Fibroblast of lung (primary cell): ENCODE measurements at regions not wholly inside any gene's neighbourhood (a gene's known extent, or its start where the extent isn't known, plus 50 kb on each side); places are given as distances from the start of the nearest gene placed in this dataset.

Experiments
- DNase-seq, 2 donors: peaks; one replicate each; pipeline versions ENCODE4 v3.0.0 to v3.0.0-alpha.2; 2010; ENCODE audit warnings: low read depth in 2 of 2
- H2AFZ ChIP-seq: 2 replicates; pipeline ENCODE4 v1.5.1; 2012; ENCODE audit warnings: low read length, control low read depth, inconsistent platforms
- H3K27ac ChIP-seq: 2 replicates; pipeline ENCODE4 v1.5.1; 2011; ENCODE audit warnings: low read length, control low read depth; ENCODE audit not compliant: insufficient read depth
- H3K27me3 ChIP-seq: 2 replicates; pipeline ENCODE4 v1.5.1; 2011; ENCODE audit warnings: mild to moderate bottlenecking, low read length; ENCODE audit not compliant: control insufficient read depth, insufficient read depth
- H3K36me3 ChIP-seq: 2 replicates; pipeline ENCODE4 v1.5.1; 2011; ENCODE audit warnings: low read length; ENCODE audit not compliant: control insufficient read depth, insufficient read depth
- H3K4me1 ChIP-seq: 2 replicates; pipeline ENCODE4 v1.5.1; 2011; ENCODE audit warnings: low read length; ENCODE audit not compliant: control insufficient read depth, insufficient read depth; ENCODE audit errors: extremely low read depth
- H3K4me2 ChIP-seq: 2 replicates; pipeline ENCODE4 v1.5.1; 2011; ENCODE audit warnings: low read length, control low read depth; ENCODE audit not compliant: insufficient read depth; ENCODE audit errors: extremely low read depth
- H3K4me3 ChIP-seq, 4 experiments: fragments of 200-600 bp in 1 of 4; sonication (generic) in 1 of 4; replicated peaks in 1 of 4; 2 replicates each; pipeline ENCODE4 v1.5.1; 2011 to 2016; ENCODE audit warnings: low read length in 4 of 4, low read depth in 3 of 4, mild to moderate bottlenecking in 3 of 4, control low read depth in 2 of 4, inconsistent platforms in 1 of 4, mixed read lengths in 1 of 4; ENCODE audit not compliant: insufficient read depth in 1 of 4; ENCODE audit errors: control extremely low read depth in 1 of 4
- H3K79me2 ChIP-seq: 2 replicates; pipeline ENCODE4 v1.5.1; 2012; ENCODE audit warnings: mild to moderate bottlenecking, low read length, inconsistent platforms; ENCODE audit not compliant: control insufficient read depth, insufficient read depth
- H3K9ac ChIP-seq: 2 replicates; pipeline ENCODE4 v1.5.1; 2011; ENCODE audit warnings: mild to moderate bottlenecking, low read length, control low read depth; ENCODE audit not compliant: insufficient read depth
- H3K9me3 ChIP-seq: 2 replicates; pipeline ENCODE4 v1.5.1; 2012; ENCODE audit warnings: low read depth, low read length; ENCODE audit not compliant: control insufficient read depth, insufficient read depth
- H4K20me1 ChIP-seq: 2 replicates; pipeline ENCODE4 v1.5.1; 2011; ENCODE audit warnings: low read length; ENCODE audit not compliant: control insufficient read depth, insufficient read depth; ENCODE audit errors: extremely low read depth
- CTCF ChIP-seq, 2 donors: IDR thresholded peaks in 1 of 2; conservative IDR thresholded peaks in 1 of 2; 1 replicate in 1 of 2; 2 replicates in 1 of 2; pipeline ENCODE4 v1.5.1; 2011 to 2012; ENCODE audit warnings: low read length in 2 of 2, control low read depth in 1 of 2, inconsistent platforms in 1 of 2, low read depth in 1 of 2, mild to moderate bottlenecking in 1 of 2
- EZH2 ChIP-seq: IDR thresholded peaks from 2 replicates; pipeline ENCODE4 v1.5.1; 2012; ENCODE audit warnings: low read length, control low read depth, mild to moderate bottlenecking; ENCODE audit errors: missing control alignments

GRCh38 chr3:160047876-160048275 lies 59.2 kb downstream of the IL12A start:
- no peaks in the 10 kb centered on the region for H3K9me3 ChIP-seq
- no peaks in the 10 kb centered on the region for H3K27me3 ChIP-seq
- DNase-seq: no peak
- H2AFZ ChIP-seq: no peak overlapping the region
- no peaks in the 10 kb centered on the region for H4K20me1 ChIP-seq
- no peak overlapping the region for H3K4me3 ChIP-seq
- TF ChIP-seq EZH2 (no peak), CTCF (conservative IDR thresholded peaks at IDR 0.05 in 1 of 2, IDR thresholded peaks at IDR 0.05 in 1 of 2; ENCODE audit: low read depth in 1 of 2, low read length in 2 of 2) (no peak)
- H3K4me2 ChIP-seq: no peak overlapping the region
- H3K79me2 ChIP-seq: no peaks in the 10 kb centered on the region
- H3K27ac ChIP-seq: no peak overlapping the region
- H3K9ac ChIP-seq: no peak overlapping the region
- H3K36me3 ChIP-seq: no peaks in the 10 kb centered on the region
- H3K4me1 ChIP-seq: no peaks in the 10 kb centered on the region

- Histone ChIP-seq H3K27ac (no peak overlapping the region), H3K36me3 (no peaks in the 10 kb centered on the region)
Observed at GRCh38 chr3:160049038-160049437, 60.4 kb downstream of the IL12A start.

GRCh38 chr3:160049565-160049964 lies 60.9 kb downstream of the IL12A start:
- Histone ChIP-seq H3K9me3 (no peaks in the 10 kb centered on the region), H3K27ac (no peak overlapping the region), H3K4me1 (no peaks in the 10 kb centered on the region), H3K27me3 (peaks cover 2% of the 10 kb centered on the region), H3K79me2 (no peaks in the 10 kb centered on the region), H3K4me2 (no peak overlapping the region), H3K9ac (no peak overlapping the region), H3K4me3 (no peak overlapping the region), H4K20me1 (no peaks in the 10 kb centered on the region), H3K36me3 (no peaks in the 10 kb centered on the region), H2AFZ (no peak overlapping the region)
- DNase-seq: no peak
- TF ChIP-seq CTCF (conservative IDR thresholded peaks at IDR 0.05 in 1 of 2, IDR thresholded peaks at IDR 0.05 in 1 of 2; ENCODE audit: low read depth in 1 of 2, low read length in 2 of 2) (no peak), EZH2 (no peak)

More at GRCh38 chr3:160049038-160049437, 60.4 kb downstream of the IL12A start:
- no peaks in the 10 kb centered on the region for H3K79me2 ChIP-seq
- no peaks in the 10 kb centered on the region for H3K9me3 ChIP-seq
- H3K4me3 ChIP-seq: no peak overlapping the region
- H2AFZ ChIP-seq: no peak overlapping the region
- H3K4me2 ChIP-seq: no peak overlapping the region
- no peaks in the 10 kb centered on the region for H3K4me1 ChIP-seq
- TF ChIP-seq CTCF (conservative IDR thresholded peaks at IDR 0.05 in 1 of 2, IDR thresholded peaks at IDR 0.05 in 1 of 2; ENCODE audit: low read depth in 1 of 2, low read length in 2 of 2): no peak
- no peak for TF ChIP-seq EZH2
- no peak for DNase-seq
- H3K27me3 ChIP-seq: peaks cover 2% of the 10 kb centered on the region
- no peaks in the 10 kb centered on the region for H4K20me1 ChIP-seq
- no peak overlapping the region for H3K9ac ChIP-seq
